Common myeloid progenitor, CD34-positive (primary cell): ENCODE measurements at regions not wholly inside any gene's neighbourhood (a gene's known extent, or its start where the extent isn't known, plus 50 kb on each side); places are given as distances from the start of the nearest gene placed in this dataset.

Source experiments
- CTCF ChIA-PET: fragments of 350-600 bp; sonication (Branson Sonifier 250); formaldehyde crosslinking; loops from one replicate; lab custom pipeline; 2021; ENCODE audit warnings: antibody characterized with exemption; lab: Charles Lee
- POLR2A ChIA-PET: fragments of 350-600 bp; sonication (Branson Sonifier 250); formaldehyde crosslinking; loops from one replicate; lab custom pipeline; 2021; ENCODE audit warnings: antibody characterized with exemption; lab: Charles Lee
- DNase-seq, 3 donors: peaks; one replicate each; pipeline versions ENCODE4 v3.0.0 to v3.0.0-alpha.2; 2013
- H3K27ac ChIP-seq, 2 experiments: 1 replicate in 1 of 2; 2 replicates in 1 of 2; pipeline ENCODE4 v1.7.0; 2013; ENCODE audit warnings: inconsistent platforms in 2 of 2, low read length in 2 of 2, mild to moderate bottlenecking in 2 of 2, low read depth in 1 of 2, moderate library complexity in 1 of 2; ENCODE audit not compliant: severe bottlenecking in 2 of 2, insufficient read depth in 1 of 2, poor library complexity in 1 of 2
- H3K27me3 ChIP-seq, 5 experiments: replicated peaks in 2 of 5; 1 replicate in 3 of 5; 2 replicates in 2 of 5; pipeline versions ENCODE4 v1.6.1 to v1.7.0; 2013; ENCODE audit warnings: low read length in 4 of 5, mild to moderate bottlenecking in 2 of 5, moderate library complexity in 2 of 5, inconsistent platforms in 1 of 5; ENCODE audit not compliant: insufficient read depth in 5 of 5, control insufficient read depth in 4 of 5
- H3K36me3 ChIP-seq, 4 experiments: 1 replicate in 2 of 4; 2 replicates in 2 of 4; pipeline versions ENCODE4 v1.6.1 to v1.7.0; 2013; ENCODE audit warnings: low read length in 3 of 4, control low read depth in 1 of 4, mild to moderate bottlenecking in 1 of 4; ENCODE audit not compliant: control insufficient read depth in 4 of 4, insufficient read depth in 4 of 4
- H3K4me1 ChIP-seq, 4 experiments: 1 replicate in 3 of 4; 2 replicates in 1 of 4; pipeline versions ENCODE4 v1.6.1 to v1.7.1; 2013; ENCODE audit warnings: low read length in 3 of 4, mild to moderate bottlenecking in 3 of 4, control low read depth in 1 of 4, inconsistent platforms in 1 of 4, moderate library complexity in 1 of 4; ENCODE audit not compliant: control insufficient read depth in 4 of 4, insufficient read depth in 4 of 4; ENCODE audit errors: control extremely low read depth in 1 of 4
- H3K4me3 ChIP-seq, 7 experiments: 1 replicate in 4 of 7; 2 replicates in 3 of 7; pipeline versions ENCODE4 v1.5.1 to v1.7.0; 2013; ENCODE audit warnings: mild to moderate bottlenecking in 7 of 7, low read length in 6 of 7, moderate library complexity in 6 of 7, inconsistent platforms in 2 of 7, low read depth in 2 of 7, control low read depth in 1 of 7; ENCODE audit not compliant: insufficient read depth in 4 of 7, control insufficient read depth in 1 of 7; ENCODE audit errors: extremely low read depth in 1 of 7
- H3K9me3 ChIP-seq, 5 experiments: 1 replicate in 4 of 5; 2 replicates in 1 of 5; pipeline versions ENCODE4 v1.6.1 to v1.7.1; 2013; ENCODE audit warnings: low read length in 4 of 5, mild to moderate bottlenecking in 2 of 5, inconsistent platforms in 1 of 5, low read depth in 1 of 5, moderate library complexity in 1 of 5; ENCODE audit not compliant: control insufficient read depth in 4 of 5, insufficient read depth in 2 of 5; ENCODE audit errors: control extremely low read depth in 1 of 5
- WGBS: methylation state at CpG from one replicate; pipeline ENCODE4 v1.1.5; 2013; ENCODE audit not compliant: insufficient coverage; 5-methylcytosine and 5-hydroxymethylcytosine counted together

DNA sequence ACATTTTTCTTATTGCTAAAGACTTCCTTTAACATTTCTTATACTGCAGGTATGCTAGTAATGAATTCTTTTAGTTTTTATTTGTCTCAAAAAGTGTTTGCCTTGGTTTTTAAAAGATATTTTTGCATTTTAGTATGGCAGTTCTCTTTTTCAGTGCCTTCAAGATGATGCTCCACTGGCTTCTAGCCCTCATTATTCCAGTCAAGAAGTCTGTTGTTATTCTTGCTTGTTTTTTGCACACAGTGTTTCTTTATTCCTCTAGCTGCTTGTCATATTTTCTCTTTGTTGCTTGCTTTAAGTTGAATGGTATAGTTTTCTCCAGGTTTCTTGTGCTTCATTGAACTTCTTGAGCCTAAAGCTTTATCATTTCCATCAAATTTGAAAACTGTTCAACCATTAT, 158.0 kb upstream of the SPHKAP start:
- H3K4me3 ChIP-seq, result no peak overlapping the region
- H3K9me3 ChIP-seq, result peaks cover 0 to 2% (median 0%) of the 10 kb centered on the region in 5 experiments
- no peaks in the 10 kb centered on the region for H3K4me1 ChIP-seq
- POLR2A ChIA-PET, result no interaction called here
- no peak overlapping the region for H3K27ac ChIP-seq
- CTCF ChIA-PET, result no interaction called here
- H3K27me3 ChIP-seq, result no peaks in the 10 kb centered on the region
- no peaks in the 10 kb centered on the region for H3K36me3 ChIP-seq
- DNase-seq, result no peak

DNA sequence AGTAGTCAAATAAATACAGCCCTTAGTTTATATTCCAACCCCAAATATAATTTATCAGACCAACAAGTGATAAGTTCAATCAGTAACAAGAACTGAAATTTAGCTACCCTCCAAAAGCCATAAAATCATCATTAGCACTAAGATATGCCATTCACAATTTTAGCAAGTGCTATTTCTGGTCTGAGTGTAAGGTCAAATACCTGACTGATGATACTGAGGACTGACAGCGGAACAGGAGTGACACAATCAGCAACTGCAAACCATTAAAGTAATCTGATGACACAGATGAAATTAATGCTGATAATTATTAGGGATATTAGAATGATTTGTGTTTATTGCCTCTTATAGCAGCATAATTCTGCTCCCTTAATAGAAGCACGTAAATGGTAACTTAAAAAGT, 152.7 kb upstream of the SPHKAP start:
- H3K4me3 ChIP-seq, result no peak overlapping the region
- H3K36me3 ChIP-seq, result no peaks in the 10 kb centered on the region
- H3K27me3 ChIP-seq, result no peaks in the 10 kb centered on the region
- WGBS, result no CpG with 5 or more reads among the region's 2 CpGs
- H3K27ac ChIP-seq, result no peak overlapping the region
- ChIA-PET CTCF (interaction anchor here (0.6 kb wide), 1 partner anchor 32 kb away, joined by 3 read pairs; no protein-coding TSS in a partner anchor), POLR2A (no interaction called here)
- DNase-seq, result no peak
- H3K9me3 ChIP-seq, result peaks cover 0 to 2% (median 0%) of the 10 kb centered on the region in 5 experiments
- no peaks in the 10 kb centered on the region for H3K4me1 ChIP-seq

DNA sequence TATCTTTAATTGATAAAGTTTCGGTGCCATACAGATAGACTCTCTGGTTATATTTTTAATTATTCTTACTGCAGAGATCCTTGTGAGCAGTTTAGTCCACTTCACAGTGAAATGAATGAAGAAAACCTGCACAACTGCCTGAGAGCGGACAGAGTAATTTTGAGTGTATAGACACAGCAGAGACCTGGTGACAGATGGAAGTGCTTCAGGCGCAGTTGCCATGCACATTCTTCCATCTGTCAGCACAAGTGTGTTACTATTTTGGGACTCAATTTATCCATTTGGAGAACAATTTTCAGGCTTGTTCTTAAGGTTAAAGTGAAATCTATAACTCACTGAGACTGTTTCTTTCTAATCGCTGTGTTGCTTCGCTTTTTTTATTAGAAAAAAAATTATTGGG, 147.8 kb upstream of the SPHKAP start:
- Histone ChIP-seq H3K4me1 (no peaks in the 10 kb centered on the region), H3K4me3 (no peak overlapping the region), H3K36me3 (no peaks in the 10 kb centered on the region), H3K27ac (no peak overlapping the region), H3K9me3 (peaks cover 0 to 7% (median 1%) of the 10 kb centered on the region in 5 experiments), H3K27me3 (no peaks in the 10 kb centered on the region)
- WGBS, result 90% methylated on average over 2 of the region's 5 CpGs
- ChIA-PET CTCF (no interaction called here), POLR2A (no interaction called here)
- DNase-seq, result no peak

DNA sequence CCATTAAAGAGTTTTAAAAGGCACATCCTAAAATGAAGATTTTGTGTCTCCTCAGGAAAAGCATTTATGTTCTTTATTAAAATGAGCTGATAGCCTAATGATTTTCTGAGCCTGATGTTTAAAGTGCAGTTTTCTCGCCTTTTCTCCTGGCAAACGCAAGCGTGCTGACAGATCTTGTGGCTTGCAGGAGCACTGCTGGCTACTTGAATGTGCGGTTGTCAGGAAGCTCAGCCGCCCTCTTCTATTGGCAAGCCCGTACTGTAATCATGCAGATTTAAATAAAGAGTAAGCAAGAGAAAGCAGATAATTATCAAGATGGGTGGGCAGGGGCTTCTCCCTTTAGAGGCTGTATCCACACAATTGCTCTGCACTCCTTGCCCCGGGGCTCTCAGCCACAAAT, 139.5 kb upstream of the SPHKAP start:
- Histone ChIP-seq H3K9me3 (no peaks in the 10 kb centered on the region), H3K36me3 (no peaks in the 10 kb centered on the region), H3K27me3 (no peaks in the 10 kb centered on the region), H3K4me3 (no peak overlapping the region), H3K27ac (no peak overlapping the region), H3K4me1 (no peaks in the 10 kb centered on the region)
- POLR2A ChIA-PET, result no interaction called here
- DNase-seq, result no peak
- WGBS, result 95% methylated on average over 4 of the region's 7 CpGs
- CTCF ChIA-PET, result no interaction called here

DNA sequence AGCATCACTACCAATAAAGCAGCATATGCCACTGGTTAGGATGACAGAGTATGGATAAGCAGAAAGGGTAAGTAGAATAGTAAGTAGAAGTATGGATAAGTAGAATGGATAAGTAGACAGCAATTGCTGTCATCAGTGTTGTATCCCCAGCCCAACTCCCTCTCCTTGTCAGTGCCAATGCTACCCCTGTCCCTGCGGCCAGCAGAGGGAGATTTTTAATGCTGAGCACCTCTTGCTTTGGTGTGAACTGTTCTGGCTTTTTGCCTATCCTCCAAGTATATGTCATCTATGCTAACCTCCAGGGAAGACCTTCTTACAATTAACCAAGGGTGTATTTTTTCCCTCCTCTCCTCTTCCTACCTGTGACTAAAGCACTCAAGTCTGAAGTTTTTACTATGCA, 136.7 kb upstream of the SPHKAP start:
- Histone ChIP-seq H3K36me3 (no peaks in the 10 kb centered on the region), H3K27me3 (no peaks in the 10 kb centered on the region), H3K4me1 (no peaks in the 10 kb centered on the region), H3K27ac (no peak overlapping the region), H3K9me3 (no peaks in the 10 kb centered on the region), H3K4me3 (no peak overlapping the region)
- ChIA-PET POLR2A (no interaction called here), CTCF (no interaction called here)
- WGBS, result 64% methylated on average over 1 of the region's 1 CpG
- peak in 2 of 3 donors; percentile 2 to 18 for DNase-seq

DNA sequence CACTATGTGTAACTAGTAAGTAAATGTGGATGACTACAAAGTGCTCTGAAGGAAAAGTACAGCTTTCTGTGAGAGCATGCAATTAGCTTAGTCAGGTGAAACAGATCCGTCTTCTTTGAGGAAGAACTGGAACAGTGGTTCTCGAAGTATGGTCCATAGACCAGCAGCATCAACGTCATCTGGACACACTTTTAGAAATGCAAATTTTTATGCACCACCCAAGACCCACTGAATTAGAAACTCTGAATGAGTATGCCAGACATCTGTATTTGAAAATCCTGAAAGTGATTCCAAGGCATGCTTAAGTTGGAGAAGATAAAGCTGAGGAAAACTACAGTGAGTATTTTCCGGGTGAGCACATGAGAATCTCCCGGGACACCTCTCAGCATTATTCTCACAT, 130.7 kb upstream of the SPHKAP start:
- Histone ChIP-seq H3K36me3 (no peaks in the 10 kb centered on the region), H3K27ac (no peak overlapping the region), H3K9me3 (no peaks in the 10 kb centered on the region), H3K4me1 (no peaks in the 10 kb centered on the region), H3K4me3 (no peak overlapping the region), H3K27me3 (no peaks in the 10 kb centered on the region)
- WGBS, result 93% methylated on average over 5 of the region's 5 CpGs
- POLR2A ChIA-PET, result interaction anchor here (0.6 kb wide), 1 partner anchor 35 kb away, joined by 6 read pairs; no protein-coding TSS in a partner anchor
- CTCF ChIA-PET, result no interaction called here
- DNase-seq, result no peak

DNA sequence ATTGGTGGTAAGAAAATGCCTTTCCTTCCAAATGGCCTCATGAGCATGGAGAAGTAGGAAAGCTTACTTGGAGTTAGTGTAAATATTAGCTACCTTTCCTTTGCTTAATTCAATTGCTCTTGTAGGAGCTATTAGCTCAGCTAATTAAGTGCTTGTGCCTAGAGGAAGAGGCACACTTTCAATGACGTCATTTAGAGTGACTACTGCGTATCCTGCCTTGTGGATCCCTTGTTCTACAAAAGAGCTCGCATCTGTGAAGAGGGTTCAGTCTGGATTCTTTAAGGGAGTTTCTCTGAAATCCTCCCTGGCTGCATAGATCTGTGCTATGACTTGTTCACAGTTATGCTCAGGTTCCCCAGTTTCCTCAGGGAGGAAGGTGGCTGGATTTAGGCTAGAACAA, 122.5 kb upstream of the SPHKAP start:
- H3K27ac ChIP-seq, result no peak overlapping the region
- H3K4me3 ChIP-seq, result no peak overlapping the region
- H3K4me1 ChIP-seq, result no peaks in the 10 kb centered on the region
- no peak for DNase-seq
- no peaks in the 10 kb centered on the region for H3K9me3 ChIP-seq
- H3K36me3 ChIP-seq, result no peaks in the 10 kb centered on the region
- ChIA-PET CTCF (interaction anchor here (1.2 kb wide), 1 partner anchor 13 kb away, joined by 3 read pairs; no protein-coding TSS in a partner anchor), POLR2A (no interaction called here)
- no peaks in the 10 kb centered on the region for H3K27me3 ChIP-seq
- 80% methylated on average over 3 of the region's 3 CpGs for WGBS
